Medulla oblongata (tissue), 1 donor: ENCODE measurements at regions not wholly inside any gene's neighbourhood (a gene's known extent, or its start where the extent isn't known, plus 50 kb on each side); places are given as distances from the start of the nearest gene placed in this dataset.

ENCODE experiments used
- DNase-seq: peaks from one replicate; pipeline ENCODE4 v3.0.0-alpha.2; 2015; ENCODE audit errors: extremely low spot score

DNA sequence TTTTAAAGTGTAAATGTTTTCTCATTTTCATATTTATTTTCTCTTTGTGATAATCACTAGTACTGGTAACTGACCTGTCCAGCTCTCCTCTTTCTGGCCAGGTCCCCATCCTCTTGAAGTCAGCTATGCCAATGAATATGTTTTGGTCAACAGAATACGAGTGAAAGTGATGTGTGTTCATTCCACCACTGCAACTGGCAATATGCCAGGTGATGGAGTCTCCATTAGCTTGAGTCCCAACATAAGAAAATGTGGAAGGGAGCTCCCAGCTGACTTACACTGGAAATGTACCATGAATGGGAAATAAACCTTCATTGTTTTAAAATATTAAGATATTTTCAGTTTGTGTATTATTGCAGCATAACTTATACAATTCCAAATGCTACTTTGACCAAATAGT lies 75.8 kb downstream of the CCDC34 start:
- DNase-seq: no peak

DNA sequence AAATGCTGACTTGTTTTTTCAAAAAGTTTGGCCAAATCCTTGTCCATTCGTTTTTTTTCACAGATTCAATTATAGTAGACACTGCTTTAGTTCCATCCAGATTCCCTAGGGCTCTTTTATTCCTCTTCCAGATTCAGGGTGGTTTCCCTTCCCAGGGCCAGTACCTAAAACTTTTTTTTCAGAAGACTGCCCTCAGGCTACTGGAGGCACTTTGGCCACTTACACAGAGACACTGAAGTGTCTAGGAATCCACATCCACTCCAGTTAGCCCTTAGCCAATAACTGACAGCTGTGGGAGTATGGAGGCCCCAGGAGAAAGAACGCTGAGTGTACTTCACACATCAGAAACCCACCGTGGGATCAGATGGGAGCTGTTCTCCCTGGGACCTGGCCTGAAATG lies 77.3 kb downstream of the CCDC34 start:
- DNase-seq: no peak

DNA sequence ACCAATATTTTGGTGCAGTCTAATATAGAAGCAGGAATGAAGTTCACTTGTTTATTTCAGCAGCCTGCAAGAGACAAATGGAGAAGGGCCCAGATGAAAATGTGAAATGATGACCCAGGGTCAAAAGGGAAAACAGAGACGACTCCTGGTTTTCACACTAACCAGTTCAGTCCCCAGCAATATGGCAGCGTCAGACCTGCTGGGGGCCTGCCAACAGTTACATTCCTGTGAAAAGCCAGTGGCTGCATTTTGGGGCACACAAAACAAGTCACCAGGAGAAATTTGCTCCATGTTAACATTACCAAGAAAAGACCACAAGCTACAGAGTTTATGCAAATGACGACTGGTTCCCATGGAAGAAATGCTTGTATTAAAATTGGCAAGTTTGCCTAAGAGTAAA lies 80.2 kb downstream of the CCDC34 start:
- no peak for DNase-seq

DNA sequence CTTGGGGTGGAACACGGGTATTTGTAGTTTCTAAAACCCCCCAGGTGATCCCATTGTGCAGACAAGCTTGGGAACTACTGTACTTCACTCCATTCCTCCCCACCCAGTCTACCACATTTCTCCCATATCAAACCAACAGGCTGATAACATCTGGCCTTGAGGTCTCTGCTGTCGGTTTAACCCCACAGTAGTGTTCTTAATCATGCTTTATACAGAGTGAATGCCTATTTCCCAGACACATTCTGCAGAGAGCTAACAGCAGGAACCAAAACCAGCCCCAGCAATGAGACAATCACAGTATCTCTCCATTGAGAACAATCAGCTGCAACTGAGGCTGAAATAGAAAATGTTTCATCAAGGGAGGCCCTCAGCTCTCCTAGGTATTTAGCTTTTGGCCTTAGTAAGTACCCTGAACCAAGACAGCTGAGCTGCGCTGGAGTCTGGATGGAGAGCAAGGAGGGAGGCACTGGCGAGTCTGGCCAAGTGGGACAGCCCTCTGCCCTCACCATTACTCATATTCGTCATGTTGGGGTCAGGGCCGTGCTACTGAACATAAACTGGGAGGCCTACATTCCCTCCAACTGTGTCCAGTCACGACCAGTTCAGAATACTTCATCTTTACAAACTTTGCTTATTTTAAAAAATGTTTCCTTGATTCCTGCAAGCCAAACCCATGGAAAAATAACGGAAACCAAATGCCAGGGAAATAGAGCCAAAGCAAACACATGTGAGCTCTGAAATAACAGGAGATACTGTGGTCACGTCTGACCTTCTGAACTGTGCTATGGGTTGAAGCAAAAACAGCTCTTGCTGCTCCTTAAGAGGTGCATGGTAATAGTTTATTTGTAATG lies 81.0 kb downstream of the CCDC34 start:
- DNase-seq: no peak

DNA sequence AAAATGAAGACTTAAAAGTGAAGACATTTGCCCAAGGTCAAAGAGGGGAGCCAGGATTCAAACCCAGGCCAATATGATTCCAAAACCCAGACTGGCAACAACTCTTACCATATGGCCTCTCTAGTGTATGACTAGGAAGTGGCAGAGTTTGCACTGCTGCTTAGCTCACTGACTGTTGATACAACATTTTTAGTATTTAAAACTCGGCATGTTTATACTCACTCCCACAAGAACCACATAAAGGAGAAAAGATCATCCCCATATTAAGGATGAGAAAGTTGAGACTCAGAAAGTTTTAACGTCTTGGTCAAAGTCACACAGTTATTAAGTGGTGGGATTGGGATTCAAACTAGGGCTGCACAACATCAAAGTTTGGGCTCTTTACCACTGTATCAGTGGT lies 81.7 kb downstream of the CCDC34 start:
- DNase-seq: no peak

DNA sequence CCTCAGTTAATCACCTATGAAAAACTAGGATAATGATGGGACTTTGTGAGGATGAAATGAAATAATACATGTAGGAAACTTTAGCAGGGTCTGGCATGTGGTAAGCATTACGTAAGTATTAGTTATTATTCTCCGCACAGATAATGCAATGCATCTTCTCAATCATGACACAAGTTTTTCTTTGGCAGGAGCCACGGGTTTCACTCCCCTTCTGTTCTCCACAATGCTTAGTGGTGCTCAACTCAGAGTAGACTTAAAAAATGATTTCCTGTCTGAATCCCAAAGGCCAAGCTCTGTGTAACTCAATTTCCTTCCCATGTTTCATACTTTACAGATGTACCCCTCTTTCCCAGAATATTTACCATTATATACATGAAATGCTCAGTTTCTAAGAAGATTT lies 82.9 kb downstream of the CCDC34 start:
- DNase-seq: no peak

DNA sequence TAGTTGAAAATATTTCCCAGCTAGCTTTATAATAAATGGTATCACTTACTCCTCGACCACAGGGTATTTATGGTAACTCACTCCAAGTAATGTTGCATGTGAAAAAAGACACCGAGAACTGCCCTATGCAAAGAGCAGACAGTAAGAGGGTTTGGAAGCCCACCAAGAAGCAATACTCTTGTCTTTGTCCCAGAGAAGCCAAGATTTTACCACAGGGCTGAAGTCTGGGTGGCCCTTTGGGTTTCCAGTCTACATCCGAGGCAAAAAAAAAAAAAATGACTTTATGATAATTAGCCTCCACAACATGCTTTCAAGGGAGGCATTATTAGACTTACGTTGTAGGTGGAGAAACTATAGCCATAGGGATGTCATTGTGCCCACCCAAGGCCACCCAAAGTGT lies 83.6 kb downstream of the CCDC34 start:
- no peak for DNase-seq

DNA sequence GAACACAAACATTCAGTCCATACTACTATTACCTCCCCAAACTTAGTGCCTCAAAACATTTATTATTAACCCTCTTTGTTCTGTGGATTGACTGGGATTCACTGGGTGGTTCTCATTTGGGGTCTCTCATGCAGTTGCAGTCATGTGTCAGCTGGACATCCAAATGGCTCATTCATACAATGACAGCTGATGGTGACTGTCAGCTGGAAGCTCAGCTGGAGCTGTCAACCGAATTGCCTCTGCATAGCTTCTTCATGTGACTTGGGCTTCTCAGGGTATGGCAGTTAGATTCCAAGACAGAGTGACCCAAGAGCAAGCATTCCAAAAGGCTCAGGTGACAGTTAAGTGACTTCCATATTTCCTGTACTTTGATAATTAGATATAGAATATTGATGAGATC lies 85.2 kb downstream of the CCDC34 start:
- DNase-seq: no peak

DNA sequence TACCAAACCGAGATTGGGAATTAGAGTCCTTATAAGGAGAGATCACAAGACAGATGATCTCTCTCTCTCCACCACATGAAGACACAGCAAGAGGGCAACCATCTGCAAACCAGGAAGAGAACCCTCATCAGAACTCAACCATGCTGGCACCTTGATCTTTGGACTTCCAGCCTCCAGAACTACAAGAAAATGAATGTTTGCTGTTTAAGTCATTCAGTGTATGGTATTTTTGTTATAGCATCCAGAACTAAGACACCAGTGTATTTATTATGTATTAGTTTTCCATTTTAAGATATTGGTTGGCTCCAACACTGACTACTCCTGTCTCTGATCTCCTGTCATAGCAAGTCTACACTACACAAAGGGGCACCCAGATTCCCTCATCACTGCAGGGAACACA lies 86.9 kb downstream of the CCDC34 start:
- DNase-seq: no peak

DNA sequence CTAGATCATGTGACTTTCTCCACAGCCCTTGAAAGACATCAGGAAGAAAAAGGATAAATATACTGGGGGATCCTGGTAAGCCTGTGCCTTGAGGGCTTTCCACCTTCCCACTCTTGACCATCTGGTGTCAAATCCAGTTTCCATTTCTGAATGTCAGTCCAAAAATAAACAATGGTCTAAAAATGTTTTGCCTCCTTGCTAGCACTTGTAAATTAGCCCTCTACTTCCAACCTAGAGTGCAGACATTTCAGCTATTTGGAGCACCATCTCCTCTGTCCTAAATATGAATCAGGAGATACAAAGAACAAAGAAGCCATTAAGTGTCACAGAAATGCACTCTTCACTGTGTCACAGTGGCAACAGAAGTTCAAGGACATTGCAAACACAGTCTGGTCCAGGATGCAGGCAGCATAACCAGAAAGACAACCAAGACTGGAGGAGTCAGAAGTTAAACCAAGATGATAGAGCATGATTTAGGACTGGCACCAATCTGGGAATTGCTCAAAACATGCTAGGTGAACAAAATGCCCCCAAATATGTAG lies 88.1 kb downstream of the CCDC34 start:
- no peak for DNase-seq

DNA sequence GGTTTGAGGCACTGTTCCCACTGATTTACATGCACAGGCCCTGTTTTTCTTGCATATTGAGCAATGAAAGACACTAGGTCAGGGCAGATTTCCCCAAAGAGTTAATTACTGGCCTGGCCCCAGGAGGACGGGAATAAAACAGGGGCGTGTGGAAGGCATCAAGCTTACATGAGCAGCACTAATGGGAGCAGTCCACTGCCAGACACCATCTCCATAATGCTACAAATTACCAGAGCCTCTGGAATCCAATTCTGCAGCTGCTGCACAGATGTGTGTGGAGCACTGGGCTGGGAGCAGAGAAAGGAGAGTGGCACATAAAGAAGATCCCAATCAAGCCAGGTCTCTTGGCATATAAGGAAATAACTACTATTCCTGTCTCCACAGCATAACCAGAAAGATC lies 96.9 kb downstream of the CCDC34 start:
- no peak for DNase-seq

DNA sequence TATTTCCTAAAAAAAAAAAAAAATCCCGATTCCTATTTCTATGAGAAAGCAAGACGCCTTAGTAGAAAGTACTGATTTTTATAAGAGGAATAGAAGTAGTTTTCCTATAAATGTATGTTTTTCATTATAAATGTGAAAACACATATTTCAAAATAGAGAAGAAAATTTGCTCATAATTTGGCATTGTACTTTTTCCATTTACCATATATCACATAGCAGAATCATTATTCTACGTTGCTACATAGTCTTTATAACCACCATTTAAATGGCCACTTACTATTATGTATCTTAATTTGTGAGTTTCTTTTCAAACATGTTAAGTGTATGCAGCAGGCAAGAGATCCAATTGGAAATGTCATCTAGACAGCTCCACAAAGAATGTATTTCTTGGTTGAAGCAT lies 99.0 kb downstream of the CCDC34 start:
- no peak for DNase-seq

DNA sequence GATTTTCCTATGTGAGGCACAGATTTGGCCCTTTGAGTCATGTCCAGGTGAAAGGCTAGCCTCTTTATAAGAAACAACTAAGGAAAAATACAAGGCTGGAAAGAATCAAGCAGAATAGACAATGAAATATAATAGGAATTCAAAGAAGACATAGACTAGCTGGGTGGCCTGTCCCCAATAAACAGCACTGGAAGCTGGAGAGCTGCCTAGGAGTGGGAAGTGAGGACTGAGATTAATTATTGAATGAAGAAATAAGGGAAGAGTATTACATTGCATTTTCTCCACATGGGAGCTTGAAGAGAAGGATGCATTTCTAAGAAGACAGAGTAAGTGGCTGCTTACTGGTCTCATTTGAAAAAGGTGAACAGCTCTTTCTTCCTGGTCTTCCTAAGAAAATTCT lies 100.0 kb downstream of the CCDC34 start:
- no peak for DNase-seq

DNA sequence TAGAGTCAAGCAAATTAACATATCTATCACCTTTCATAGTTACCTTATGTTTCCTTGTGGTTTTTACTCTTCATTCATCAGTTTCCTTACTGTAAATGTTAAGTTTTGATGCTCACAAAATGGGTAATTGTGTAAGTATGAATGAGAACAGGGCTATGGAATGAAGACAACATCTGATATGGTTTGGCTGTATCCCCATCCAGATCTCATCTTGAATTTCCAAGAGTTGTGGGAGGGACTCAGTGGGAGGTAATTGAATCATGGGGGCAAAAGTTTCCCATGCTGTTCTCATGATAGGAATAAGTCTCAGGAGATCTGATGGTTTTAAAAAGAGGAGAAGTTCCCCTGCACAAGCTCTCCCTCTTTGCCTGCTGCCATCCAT lies 107.6 kb downstream of the CCDC34 start:
- DNase-seq: no peak

DNA sequence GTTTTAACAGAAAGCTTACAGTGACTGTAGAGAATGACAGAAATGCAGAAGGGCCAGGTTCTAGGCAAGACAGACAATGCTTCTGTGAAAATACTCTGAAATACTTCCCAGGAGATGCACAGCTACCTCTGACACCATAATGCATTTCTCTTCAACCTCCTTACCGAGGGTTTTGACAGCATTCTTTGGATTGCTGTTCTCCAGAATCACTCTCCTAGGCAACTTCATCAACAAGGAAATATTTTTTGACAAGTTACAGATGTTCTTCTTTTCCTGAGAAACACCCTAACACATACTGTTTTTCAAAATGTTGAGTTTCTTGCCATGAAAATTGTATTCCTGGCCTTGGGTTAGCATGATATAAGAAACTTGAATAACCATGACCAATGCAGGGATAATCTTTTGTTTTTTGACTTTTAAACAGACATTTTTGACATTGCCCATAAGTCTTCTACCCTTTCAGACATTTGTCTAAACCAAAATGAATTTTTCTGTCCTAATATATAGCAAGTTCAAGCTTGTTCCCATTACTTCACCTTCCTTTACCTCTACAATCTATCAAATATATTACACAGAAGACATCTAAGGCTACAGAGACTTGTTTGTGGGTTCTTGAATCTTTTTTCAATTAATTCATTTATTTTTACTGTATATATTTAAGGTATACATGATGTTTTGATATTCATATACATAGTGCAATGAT lies 108.1 kb downstream of the CCDC34 start:
- DNase-seq: no peak

DNA sequence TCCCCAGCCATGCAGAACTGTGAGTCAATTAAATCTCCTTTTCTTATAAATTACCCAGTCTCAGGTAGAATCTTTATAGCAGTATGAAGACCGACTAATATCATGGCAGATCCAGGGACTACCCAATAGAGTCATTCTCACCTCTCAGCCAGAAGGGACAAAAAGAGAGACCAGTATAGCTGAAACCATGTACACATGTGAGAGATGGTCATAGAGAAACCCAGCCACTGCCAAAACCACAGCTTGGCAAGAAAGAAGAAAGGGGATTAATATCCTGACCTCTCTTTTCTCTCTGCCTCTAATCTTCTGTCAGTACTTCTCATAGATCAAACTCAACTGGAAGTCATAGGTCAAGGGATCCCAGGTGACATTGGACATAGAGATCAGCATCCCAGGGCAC lies 109.8 kb downstream of the CCDC34 start:
- no peak for DNase-seq

DNA sequence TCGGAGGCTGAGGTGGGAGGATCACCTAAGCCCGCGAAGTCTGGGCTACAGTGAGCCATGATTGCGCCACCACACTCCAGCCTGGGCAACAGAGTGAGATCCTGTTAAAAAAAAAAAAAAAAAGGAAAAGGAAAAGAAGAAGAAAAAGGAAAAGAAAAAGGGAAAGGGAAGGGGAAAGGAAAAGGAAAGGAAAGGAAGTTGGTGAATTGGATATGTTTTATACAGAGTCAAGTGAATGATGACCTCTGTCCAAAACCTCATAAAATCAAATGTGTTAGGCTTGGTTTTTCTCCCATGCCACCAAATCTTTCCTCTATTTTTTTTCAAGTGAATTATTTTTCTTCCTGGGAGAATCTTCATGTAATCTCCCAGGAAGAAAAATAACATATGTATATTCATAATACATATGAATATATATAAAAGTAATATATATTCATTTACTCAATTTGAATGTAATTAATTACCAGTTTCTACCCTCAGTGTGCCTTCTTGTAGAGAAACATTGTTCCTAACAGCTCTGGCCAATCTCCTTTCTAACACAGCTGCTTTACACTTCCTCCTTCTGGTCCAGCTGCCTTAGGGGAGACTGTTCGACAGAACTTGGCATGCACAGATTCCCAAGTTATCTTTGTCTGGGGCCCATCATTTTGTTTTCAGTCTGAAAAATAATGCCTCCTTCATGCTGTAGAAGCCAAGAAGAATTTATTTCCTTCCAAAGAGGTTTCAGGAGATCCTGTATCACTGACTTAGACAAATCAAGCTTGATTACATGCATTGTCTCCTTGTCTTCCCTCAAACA lies 111.9 kb downstream of the CCDC34 start:
- no peak for DNase-seq

DNA sequence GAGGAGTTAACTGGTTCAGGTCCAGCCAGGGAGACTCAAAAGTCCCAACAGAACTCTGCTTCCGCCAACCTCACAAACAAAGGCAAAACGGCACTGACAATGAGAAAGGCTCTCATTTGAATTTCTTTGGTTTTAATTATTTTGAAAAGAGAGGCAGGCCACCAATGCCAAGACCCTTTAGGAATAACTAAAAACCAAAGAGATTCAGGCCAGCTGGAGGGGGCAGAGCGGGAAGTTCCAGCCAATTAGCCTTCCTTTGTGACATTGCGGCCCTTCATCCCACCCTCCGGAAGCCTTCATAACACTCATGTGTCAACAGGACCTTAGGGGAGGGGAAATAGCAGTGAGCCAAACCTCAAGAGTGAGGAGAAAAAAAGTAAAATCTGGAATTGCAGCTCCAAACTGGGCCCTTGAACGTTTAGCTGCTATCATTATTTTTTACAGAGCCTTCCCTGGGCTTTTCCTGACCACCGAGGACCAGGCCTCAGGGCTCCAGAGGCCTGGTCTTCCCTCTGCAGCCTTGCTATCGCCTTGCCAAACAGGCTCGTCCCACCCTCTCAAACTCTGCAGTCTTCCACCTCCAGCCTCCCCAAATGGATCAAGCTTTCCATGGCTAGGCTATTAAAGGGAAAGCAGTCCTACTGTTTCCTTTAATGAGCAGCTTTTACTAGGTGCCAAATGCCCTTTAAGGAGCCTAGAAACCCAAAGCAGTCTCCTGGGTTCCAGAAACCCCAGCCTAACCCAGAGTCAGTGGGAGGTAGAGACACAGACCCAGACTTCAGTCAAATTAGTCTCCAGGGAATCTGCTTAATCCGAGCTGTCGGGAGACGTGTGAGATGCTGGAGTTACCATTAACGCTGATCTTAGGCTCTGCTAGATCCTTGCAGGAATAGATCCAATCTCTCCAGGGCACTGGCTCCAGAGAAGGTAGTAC lies 114.2 kb downstream of the CCDC34 start:
- DNase-seq: peak; percentile 11

DNA sequence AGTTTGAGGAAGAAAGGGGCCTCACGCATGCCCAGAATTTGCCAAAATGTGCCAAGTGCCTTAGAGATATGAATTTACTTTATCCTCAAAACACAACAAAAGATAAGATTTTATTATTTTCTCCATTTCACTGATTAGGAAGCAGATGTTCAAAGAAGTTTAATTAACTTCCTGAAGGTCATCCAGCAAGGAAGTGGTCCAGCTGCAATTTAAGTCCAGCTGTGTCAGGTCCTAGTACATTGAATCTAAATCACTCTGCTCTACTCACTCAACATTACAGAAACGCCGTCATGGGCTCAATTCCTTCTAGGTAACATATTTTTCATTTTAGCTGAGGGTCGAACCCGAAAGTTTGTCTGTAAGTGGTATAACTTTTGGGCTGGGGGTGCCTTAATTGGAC lies 115.4 kb downstream of the CCDC34 start:
- DNase-seq: no peak

DNA sequence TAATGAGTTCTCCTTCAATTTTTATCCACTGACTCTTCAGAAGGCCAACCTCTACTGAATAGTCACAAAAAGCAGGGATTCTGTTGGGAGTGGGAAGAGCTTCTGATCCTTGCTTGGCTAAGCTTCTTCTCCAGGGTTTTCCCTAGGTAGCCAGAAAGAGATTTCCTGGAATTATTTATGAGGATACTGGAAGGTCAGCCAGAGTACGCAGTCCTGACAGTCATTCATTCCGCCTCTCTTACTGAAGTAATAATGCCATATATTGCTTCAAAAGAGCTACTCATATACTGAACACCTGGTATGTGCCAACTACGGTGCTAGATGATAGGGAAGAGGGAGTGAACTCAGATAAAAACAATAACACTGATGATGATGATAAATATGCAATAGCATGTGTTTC lies 116.1 kb downstream of the CCDC34 start:
- DNase-seq: no peak

DNA sequence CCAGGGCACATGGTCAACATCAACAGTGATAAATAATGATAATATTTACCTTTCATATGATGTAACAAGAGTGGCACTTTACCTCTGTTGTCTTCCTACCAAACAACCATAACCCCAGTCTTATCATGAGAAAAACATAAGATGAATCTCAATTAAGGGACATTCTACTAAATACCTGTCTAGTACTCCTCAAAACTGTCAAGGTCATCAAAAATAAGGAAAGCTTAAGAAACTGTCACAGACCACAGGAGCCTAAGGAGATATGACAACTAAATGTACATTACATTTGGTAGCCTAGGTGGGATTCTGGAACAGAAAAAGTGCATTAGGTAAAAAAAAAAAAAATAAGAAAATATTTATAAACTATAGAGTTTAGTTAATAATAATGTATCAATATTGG lies 118.1 kb downstream of the CCDC34 start:
- no peak for DNase-seq
